ENCODE measurements at regions not wholly inside any gene's neighbourhood (a gene's known extent, or its start where the extent isn't known, plus 50 kb on each side); places are given as distances from the start of the nearest gene placed in this dataset.
"Not testable (repeated sequence)": the region's sequence is repeated elsewhere in the genome, so short reads cannot be mapped to it uniquely, and the experiment has no call there.

GRCh38 chr7:138252666-138253065, 176.4 kb downstream of the AKR1D1 start:
- not testable (repeated sequence) for DNase-seq (ENCODE audit: low spot score)

GRCh38 chr7:138254444-138254843, 178.2 kb downstream of the AKR1D1 start:
- no peak for DNase-seq (ENCODE audit: low spot score)
- no peak for FAIRE-seq

More at GRCh38 chr7:138252666-138253065, 176.4 kb downstream of the AKR1D1 start:
- not testable (repeated sequence) for FAIRE-seq

- FAIRE-seq = no peak
Observed at GRCh38 chr7:138257459-138258196, 181.4 kb downstream of the AKR1D1 start.

GRCh38 chr7:138258197-138258559, 181.9 kb downstream of the AKR1D1 start:
- no peak for FAIRE-seq
- DNase-seq (ENCODE audit: low spot score) = no peak

More at GRCh38 chr7:138257459-138258196, 181.4 kb downstream of the AKR1D1 start:
- no peak for DNase-seq (ENCODE audit: low spot score)

GRCh38 chr7:138259675-138260074, 183.4 kb downstream of the AKR1D1 start:
- FAIRE-seq = no peak
- no peak for DNase-seq (ENCODE audit: low spot score)

- no peak for FAIRE-seq
- DNase-seq (ENCODE audit: low spot score) = no peak
Observed at GRCh38 chr7:138267934-138268333, 191.7 kb downstream of the AKR1D1 start.

- FAIRE-seq = no peak
- no peak for DNase-seq (ENCODE audit: low spot score)
Observed at GRCh38 chr7:138276891-138277290, 183.2 kb upstream of the TRIM24 start.

GRCh38 chr7:138278601-138279000, 181.5 kb upstream of the TRIM24 start:
- FAIRE-seq (no peak), DNase-seq (ENCODE audit: low spot score) (no peak)

- FAIRE-seq (no peak), DNase-seq (ENCODE audit: low spot score) (no peak)
Observed at GRCh38 chr7:138282997-138283396, 177.1 kb upstream of the TRIM24 start.

- no peak for FAIRE-seq
Observed at GRCh38 chr7:138285129-138285528, 174.9 kb upstream of the TRIM24 start.

GRCh38 chr7:138286846-138287245, 173.2 kb upstream of the TRIM24 start:
- DNase-seq (ENCODE audit: low spot score) (no peak), FAIRE-seq (no peak)

More at GRCh38 chr7:138285129-138285528, 174.9 kb upstream of the TRIM24 start:
- no peak for DNase-seq (ENCODE audit: low spot score)

GRCh38 chr7:138287549-138287948, 172.5 kb upstream of the TRIM24 start:
- FAIRE-seq = no peak
- DNase-seq (ENCODE audit: low spot score) = no peak

GRCh38 chr7:138289082-138289481, 171.0 kb upstream of the TRIM24 start:
- FAIRE-seq (no peak), DNase-seq (ENCODE audit: low spot score) (no peak)

GRCh38 chr7:138289864-138290263, 170.2 kb upstream of the TRIM24 start:
- DNase-seq (ENCODE audit: low spot score) (no peak), FAIRE-seq (no peak)

- DNase-seq (ENCODE audit: low spot score) = no peak
- no peak for FAIRE-seq
Observed at GRCh38 chr7:138292951-138293350, 167.1 kb upstream of the TRIM24 start.

GRCh38 chr7:138295049-138295637, 164.9 kb upstream of the TRIM24 start:
- DNase-seq (ENCODE audit: low spot score) (no peak), FAIRE-seq (no peak)

- no peak for DNase-seq (ENCODE audit: low spot score)
- no peak for FAIRE-seq
Observed at GRCh38 chr7:138297526-138297925, 162.5 kb upstream of the TRIM24 start.

GRCh38 chr7:138299066-138299465, 161.0 kb upstream of the TRIM24 start:
- FAIRE-seq (no peak), DNase-seq (ENCODE audit: low spot score) (no peak)

GRCh38 chr7:138303230-138304070, 156.6 kb upstream of the TRIM24 start:
- no peak for DNase-seq (ENCODE audit: low spot score)
- FAIRE-seq = no peak

- DNase-seq (ENCODE audit: low spot score) = no peak
- no peak for FAIRE-seq
Observed at GRCh38 chr7:138304071-138304320, 156.1 kb upstream of the TRIM24 start.

- no peak for FAIRE-seq
- DNase-seq (ENCODE audit: low spot score) = no peak
Observed at GRCh38 chr7:138307633-138308032, 152.4 kb upstream of the TRIM24 start.

GRCh38 chr7:138308136-138308535, 151.9 kb upstream of the TRIM24 start:
- FAIRE-seq (no peak), DNase-seq (ENCODE audit: low spot score) (no peak)
